KOPT-K1 (cell line): ENCODE measurements at regions not wholly inside any gene's neighbourhood (a gene's known extent, or its start where the extent isn't known, plus 50 kb on each side); places are given as distances from the start of the nearest gene placed in this dataset.

Experiments used
- H3K27ac ChIP-seq: fragments of 200-600 bp; sonication (generic); 2 replicates; pipeline ENCODE4 v1.5.1; 2016; ENCODE audit warnings: antibody characterized with exemption, mild to moderate bottlenecking, low read depth, low read length; ENCODE audit not compliant: poor library complexity, severe bottlenecking
- H3K36me3 ChIP-seq: fragments of 200-600 bp; sonication (generic); 2 replicates; pipeline ENCODE4 v1.5.1; 2017; ENCODE audit warnings: antibody characterized with exemption, mild to moderate bottlenecking, low read length, moderate library complexity; ENCODE audit not compliant: insufficient read depth
- H3K9me3 ChIP-seq: fragments of 200-600 bp; sonication (generic); 2 replicates; pipeline ENCODE4 v1.5.1; 2017; ENCODE audit warnings: antibody characterized with exemption, low read length, mild to moderate bottlenecking; ENCODE audit not compliant: insufficient read depth, poor library complexity, severe bottlenecking

- no peak overlapping the region for H3K27ac ChIP-seq
- no peaks in the 10 kb centered on the region for H3K36me3 ChIP-seq
- no peaks in the 10 kb centered on the region for H3K9me3 ChIP-seq
These were observed 186.7 kb upstream of the HS3ST3A1 start for GRCh38 chr17:13788385-13788784.

DNA sequence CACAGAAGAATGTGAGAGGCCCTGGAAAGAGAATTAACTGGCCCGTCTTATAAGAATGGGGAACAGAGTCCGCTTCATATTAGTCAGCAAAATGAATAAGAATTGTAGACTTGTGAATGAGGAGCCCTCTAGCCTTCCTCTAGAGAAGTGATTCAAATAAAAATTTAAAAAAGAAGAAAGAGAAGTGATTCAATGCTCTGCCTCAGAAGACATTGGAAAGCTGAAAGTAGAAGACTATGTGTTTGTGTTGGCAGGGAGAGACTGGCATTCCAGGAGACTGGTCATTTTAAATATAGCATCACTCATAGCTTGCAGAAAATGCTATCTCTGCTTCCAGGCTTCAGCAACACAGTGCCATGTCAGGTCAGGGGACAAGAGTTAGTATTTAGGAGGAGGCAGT lies 190.6 kb upstream of the HS3ST3A1 start:
- H3K9me3 ChIP-seq = no peaks in the 10 kb centered on the region
- no peak overlapping the region for H3K27ac ChIP-seq
- H3K36me3 ChIP-seq = no peaks in the 10 kb centered on the region

DNA sequence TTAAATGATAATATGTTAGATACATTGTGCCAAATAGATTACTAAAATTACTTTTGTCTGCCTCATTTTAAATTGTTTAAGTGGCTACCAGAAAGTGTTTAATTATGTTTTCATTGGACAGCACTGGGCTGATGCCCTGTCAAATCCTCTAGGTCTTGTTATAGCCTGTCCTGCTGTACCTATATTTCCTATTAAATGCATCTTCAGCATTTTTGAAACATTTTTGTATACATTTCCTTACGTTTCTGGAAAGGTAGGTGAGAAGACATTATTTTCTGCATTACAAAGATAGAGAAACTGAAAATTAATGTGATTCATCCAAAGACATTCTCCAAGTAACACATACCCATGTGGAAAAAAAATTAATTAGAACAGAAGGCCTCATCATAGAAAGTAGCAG lies 192.2 kb upstream of the HS3ST3A1 start:
- no peaks in the 10 kb centered on the region for H3K36me3 ChIP-seq
- no peaks in the 10 kb centered on the region for H3K9me3 ChIP-seq

DNA sequence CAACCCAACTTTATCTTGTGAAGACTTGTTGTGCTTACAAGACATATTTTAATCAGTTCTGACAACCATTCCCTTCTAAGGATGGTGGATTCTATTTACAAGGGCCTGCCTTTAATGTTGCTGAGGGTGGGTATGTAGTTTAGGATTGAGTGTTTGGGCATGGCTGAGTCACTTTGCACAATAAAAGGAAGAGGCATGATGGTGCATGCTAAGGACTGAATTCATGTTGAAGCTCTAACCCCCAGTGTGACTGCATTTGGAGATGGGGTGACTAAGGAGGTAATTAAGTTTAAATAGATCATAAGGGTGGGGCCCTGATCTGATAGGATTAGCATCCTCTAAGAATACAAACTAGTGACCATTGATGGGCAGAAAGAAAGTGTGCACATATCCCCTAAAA lies 196.1 kb upstream of the HS3ST3A1 start:
- H3K36me3 ChIP-seq = no peaks in the 10 kb centered on the region
- H3K9me3 ChIP-seq = no peaks in the 10 kb centered on the region
- H3K27ac ChIP-seq = no peak overlapping the region

More for the DNA sequence above, 192.2 kb upstream of the HS3ST3A1 start:
- no peak overlapping the region for H3K27ac ChIP-seq

GRCh38 chr17:13806092-13806491 lies 204.4 kb upstream of the HS3ST3A1 start:
- Histone ChIP-seq H3K9me3 (no peaks in the 10 kb centered on the region), H3K36me3 (no peaks in the 10 kb centered on the region), H3K27ac (no peak overlapping the region)

DNA sequence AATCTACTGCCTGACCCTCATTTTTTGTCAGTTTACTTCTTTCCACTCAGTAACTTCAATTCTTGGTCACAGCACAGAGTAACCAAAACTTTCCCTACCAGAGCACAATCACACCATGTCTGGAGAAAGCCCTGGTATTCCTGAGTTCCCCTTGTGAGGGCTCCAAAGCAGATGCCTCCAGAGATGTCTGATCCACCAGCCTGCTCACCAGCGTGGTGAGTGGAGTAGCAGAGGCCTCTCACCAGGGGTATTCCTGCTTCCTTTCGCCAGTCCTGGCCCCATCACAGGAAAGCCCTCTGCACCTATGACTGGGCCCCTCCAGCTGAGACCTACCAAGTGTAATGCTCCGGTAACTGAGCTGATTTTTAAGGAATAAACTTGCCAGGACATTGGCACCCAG lies 205.4 kb upstream of the HS3ST3A1 start:
- Histone ChIP-seq H3K9me3 (no peaks in the 10 kb centered on the region), H3K36me3 (no peaks in the 10 kb centered on the region), H3K27ac (no peak overlapping the region)

GRCh38 chr17:13812350-13812749 lies 210.6 kb upstream of the HS3ST3A1 start:
- no peaks in the 10 kb centered on the region for H3K9me3 ChIP-seq

GRCh38 chr17:13813347-13814240 lies 211.9 kb upstream of the HS3ST3A1 start:
- Histone ChIP-seq H3K36me3 (no peaks in the 10 kb centered on the region), H3K9me3 (no peaks in the 10 kb centered on the region), H3K27ac (no peak overlapping the region)

More at GRCh38 chr17:13812350-13812749, 210.6 kb upstream of the HS3ST3A1 start:
- no peaks in the 10 kb centered on the region for H3K36me3 ChIP-seq
- H3K27ac ChIP-seq = no peak overlapping the region

- Histone ChIP-seq H3K27ac (no peak overlapping the region), H3K36me3 (no peaks in the 10 kb centered on the region), H3K9me3 (no peaks in the 10 kb centered on the region)
These were observed 221.0 kb upstream of the HS3ST3A1 start for GRCh38 chr17:13822700-13823099.

- no peak overlapping the region for H3K27ac ChIP-seq
- H3K36me3 ChIP-seq = no peaks in the 10 kb centered on the region
- H3K9me3 ChIP-seq = no peaks in the 10 kb centered on the region
These were observed 223.9 kb upstream of the HS3ST3A1 start for GRCh38 chr17:13825526-13826040.

GRCh38 chr17:13827118-13827517 lies 225.4 kb upstream of the HS3ST3A1 start:
- Histone ChIP-seq H3K27ac (no peak overlapping the region), H3K9me3 (no peaks in the 10 kb centered on the region), H3K36me3 (no peaks in the 10 kb centered on the region)

- H3K27ac ChIP-seq = no peak overlapping the region
- no peaks in the 10 kb centered on the region for H3K36me3 ChIP-seq
- H3K9me3 ChIP-seq = no peaks in the 10 kb centered on the region
These were observed 232.2 kb upstream of the HS3ST3A1 start for GRCh38 chr17:13833921-13834320.

GRCh38 chr17:13835151-13835550 lies 233.4 kb upstream of the HS3ST3A1 start:
- H3K36me3 ChIP-seq = no peaks in the 10 kb centered on the region
- no peaks in the 10 kb centered on the region for H3K9me3 ChIP-seq
- H3K27ac ChIP-seq = no peak overlapping the region

DNA sequence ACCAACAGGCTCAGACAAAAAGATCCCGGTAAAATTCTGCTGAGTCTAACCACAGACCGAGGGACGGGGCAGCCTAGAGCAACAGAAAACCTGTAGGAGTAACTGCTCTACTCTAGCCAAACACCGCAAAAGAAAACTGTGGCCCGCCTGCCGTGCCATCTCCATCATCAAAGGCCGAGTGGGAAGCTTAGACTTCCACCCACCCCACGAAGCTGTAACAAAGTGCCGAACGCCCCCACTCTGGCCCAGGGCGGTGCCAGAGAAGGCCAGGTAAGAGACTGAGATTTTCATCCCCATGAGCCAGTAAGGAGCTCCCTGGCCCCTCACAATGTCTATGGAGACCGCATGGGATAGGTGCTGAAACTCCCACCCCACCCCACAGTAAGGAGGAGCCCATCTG lies 231.9 kb upstream of the COX10 start:
- Histone ChIP-seq H3K36me3 (no peaks in the 10 kb centered on the region), H3K27ac (no peak overlapping the region), H3K9me3 (no peaks in the 10 kb centered on the region)

GRCh38 chr17:13840254-13840653 lies 229.1 kb upstream of the COX10 start:
- no peak overlapping the region for H3K27ac ChIP-seq
- H3K36me3 ChIP-seq = no peaks in the 10 kb centered on the region
- H3K9me3 ChIP-seq = no peaks in the 10 kb centered on the region
